CD4-positive, CD25-positive, alpha-beta regulatory T cell (primary cell): ENCODE measurements at regions not wholly inside any gene's neighbourhood (a gene's known extent, or its start where the extent isn't known, plus 50 kb on each side); places are given as distances from the start of the nearest gene placed in this dataset.

Source experiments
- ATAC-seq, 2 donors: fragments of 150-1000 bp; cut with Tn5 transposase; one replicate each; pipeline ENCODE4 v1.10.0; 2021; ENCODE audit warnings: low read depth in 2 of 2, moderate number of reproducible peaks in 2 of 2, moderate library complexity in 1 of 2
- DNase-seq, 3 donors: peaks; one replicate each; pipeline versions ENCODE4 v3.0.0 to v3.0.0-alpha.2; 2012 to 2022; ENCODE audit warnings: mixed read lengths in 1 of 3
- H3K27ac ChIP-seq: one replicate; pipeline ENCODE4 v1.7.0; 2013; ENCODE audit warnings: mild to moderate bottlenecking, low read length; ENCODE audit not compliant: insufficient read depth, poor library complexity, severe bottlenecking
- H3K27me3 ChIP-seq: one replicate; pipeline ENCODE4 v1.7.0; 2013; ENCODE audit warnings: low read length; ENCODE audit not compliant: control insufficient read depth, insufficient read depth
- H3K36me3 ChIP-seq: one replicate; pipeline ENCODE4 v1.7.0; 2013; ENCODE audit warnings: mild to moderate bottlenecking, low read length, moderate library complexity; ENCODE audit not compliant: control insufficient read depth, insufficient read depth
- H3K4me1 ChIP-seq: 2 replicates; pipeline ENCODE4 v1.7.0; 2013; ENCODE audit warnings: mild to moderate bottlenecking, low read length; ENCODE audit not compliant: insufficient read depth, control insufficient read depth, poor library complexity, severe bottlenecking
- H3K4me3 ChIP-seq: one replicate; pipeline ENCODE4 v1.7.0; 2013; ENCODE audit warnings: low read depth, mild to moderate bottlenecking, low read length, moderate library complexity
- H3K9me3 ChIP-seq, 2 experiments: 1 replicate in 1 of 2; 2 replicates in 1 of 2; pipeline ENCODE4 v1.7.0; 2013; ENCODE audit warnings: low read length in 2 of 2, mild to moderate bottlenecking in 1 of 2, moderate library complexity in 1 of 2; ENCODE audit not compliant: control insufficient read depth in 2 of 2
- H3K27ac Mint-ChIP-seq, 3 donors: one replicate each; pipeline ENCODE4 v1.8.0; 2020 to 2022; ENCODE audit warnings: mild to moderate bottlenecking in 3 of 3, mixed read lengths in 3 of 3, moderate library complexity in 2 of 3
- H3K27me3 Mint-ChIP-seq: one replicate; pipeline ENCODE4 v1.8.0; 2022; ENCODE audit warnings: mild to moderate bottlenecking, mixed read lengths
- H3K36me3 Mint-ChIP-seq: one replicate; pipeline ENCODE4 v1.8.0; 2020; ENCODE audit warnings: mixed read lengths
- H3K4me1 Mint-ChIP-seq, 4 donors: one replicate each; pipeline ENCODE4 v1.8.0; 2020 to 2022; ENCODE audit warnings: mixed read lengths in 4 of 4, mild to moderate bottlenecking in 1 of 4
- H3K4me3 Mint-ChIP-seq, 4 donors: one replicate each; pipeline ENCODE4 v1.8.0; 2020 to 2022; ENCODE audit warnings: mild to moderate bottlenecking in 4 of 4, mixed read lengths in 4 of 4, moderate library complexity in 3 of 4
- H3K9me3 Mint-ChIP-seq, 7 donors: one replicate each; pipeline ENCODE4 v1.8.0; 2020 to 2022; ENCODE audit warnings: mixed read lengths in 7 of 7, mild to moderate bottlenecking in 3 of 7, moderate library complexity in 2 of 7

- H3K36me3 Mint-ChIP-seq, result no peaks in the 10 kb centered on the region
- DNase-seq, result no peak
- peaks cover 0 to 15% (median 4%) of the 10 kb centered on the region in 7 donors for H3K9me3 Mint-ChIP-seq
- no peak overlapping the region for H3K27ac ChIP-seq
- H3K9me3 ChIP-seq, result peaks cover 0 to 5% of the 10 kb centered on the region in 2 experiments
- no peaks in the 10 kb centered on the region for H3K27me3 Mint-ChIP-seq
- H3K27ac Mint-ChIP-seq, result no peak overlapping the region
- H3K36me3 ChIP-seq, result no peaks in the 10 kb centered on the region
- ATAC-seq, result no peak
- H3K4me1 ChIP-seq, result no peaks in the 10 kb centered on the region
- H3K4me3 Mint-ChIP-seq, result no peak overlapping the region
- H3K4me1 Mint-ChIP-seq, result no peaks in the 10 kb centered on the region
- no peak overlapping the region for H3K4me3 ChIP-seq
- H3K27me3 ChIP-seq, result no peaks in the 10 kb centered on the region
Observed at GRCh38 chr20:7113577-7114466, 346.3 kb downstream of the BMP2 start.

- Histone ChIP-seq H3K4me3 (no peak overlapping the region), H3K27me3 (no peaks in the 10 kb centered on the region), H3K36me3 (no peaks in the 10 kb centered on the region), H3K4me1 (no peaks in the 10 kb centered on the region), H3K27ac (no peak overlapping the region), H3K9me3 (no peaks in the 10 kb centered on the region)
- no peaks in the 10 kb centered on the region for H3K27me3 Mint-ChIP-seq
- H3K4me1 Mint-ChIP-seq, result no peaks in the 10 kb centered on the region
- no peak overlapping the region for H3K4me3 Mint-ChIP-seq
- ATAC-seq (no peak), DNase-seq (no peak)
- H3K9me3 Mint-ChIP-seq, result peaks cover 0 to 11% (median 4%) of the 10 kb centered on the region in 7 donors
- H3K36me3 Mint-ChIP-seq, result no peaks in the 10 kb centered on the region
- no peak overlapping the region for H3K27ac Mint-ChIP-seq
Observed at GRCh38 chr20:7123457-7123856, 356.0 kb downstream of the BMP2 start.

DNA sequence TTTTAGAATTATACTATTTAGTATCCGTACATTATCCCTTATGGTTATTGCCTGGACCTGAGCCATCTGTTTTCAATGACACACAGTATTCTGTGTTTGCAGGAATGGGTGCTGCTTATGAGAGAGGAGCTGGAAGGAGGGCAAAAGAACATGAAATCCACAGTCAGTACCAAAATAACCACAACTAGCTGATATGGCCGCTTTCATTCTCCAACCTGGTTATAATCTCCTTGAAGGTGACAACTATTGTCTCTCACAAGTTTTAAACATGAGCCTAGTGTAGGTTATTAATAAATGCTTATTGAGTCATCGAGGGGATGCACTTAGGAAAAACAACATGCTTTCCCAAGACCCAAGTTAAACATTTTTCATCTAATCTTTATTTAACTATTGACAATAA is 356.6 kb downstream of the BMP2 start:
- no peaks in the 10 kb centered on the region for H3K27me3 Mint-ChIP-seq
- Histone ChIP-seq H3K27me3 (no peaks in the 10 kb centered on the region), H3K9me3 (no peaks in the 10 kb centered on the region), H3K4me3 (no peak overlapping the region), H3K36me3 (no peaks in the 10 kb centered on the region), H3K27ac (no peak overlapping the region), H3K4me1 (no peaks in the 10 kb centered on the region)
- ATAC-seq (no peak), DNase-seq (no peak)
- H3K4me3 Mint-ChIP-seq, result no peak overlapping the region
- no peaks in the 10 kb centered on the region for H3K36me3 Mint-ChIP-seq
- H3K27ac Mint-ChIP-seq, result no peak overlapping the region
- peaks cover 0 to 11% (median 5%) of the 10 kb centered on the region in 7 donors for H3K9me3 Mint-ChIP-seq
- H3K4me1 Mint-ChIP-seq, result no peaks in the 10 kb centered on the region

DNA sequence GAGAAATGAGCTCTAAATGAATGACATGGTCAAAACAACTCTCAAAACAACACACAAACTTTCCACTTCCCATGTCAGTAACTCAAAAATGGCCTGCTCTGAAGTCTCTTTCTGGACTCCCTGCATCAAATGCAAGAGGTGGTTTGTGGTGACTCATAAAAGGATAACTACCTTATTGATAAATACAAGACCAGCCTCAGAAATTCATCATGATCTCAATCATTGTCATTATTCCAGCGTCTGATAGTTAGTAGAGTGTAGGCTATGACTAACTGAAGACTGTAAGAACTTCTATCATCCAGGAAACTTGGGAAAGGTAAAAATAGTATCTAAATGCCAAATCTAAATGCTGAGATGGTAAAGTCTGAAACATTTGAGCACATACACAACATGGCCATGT is 369.4 kb downstream of the BMP2 start:
- Histone ChIP-seq H3K4me3 (no peak overlapping the region), H3K36me3 (no peaks in the 10 kb centered on the region), H3K27me3 (no peaks in the 10 kb centered on the region), H3K9me3 (no peaks in the 10 kb centered on the region), H3K27ac (no peak overlapping the region), H3K4me1 (no peaks in the 10 kb centered on the region)
- Mint-ChIP-seq H3K27ac (no peak overlapping the region), H3K9me3 (peaks cover 0 to 9% (median 2%) of the 10 kb centered on the region in 7 donors), H3K4me3 (no peak overlapping the region), H3K27me3 (no peaks in the 10 kb centered on the region), H3K4me1 (no peaks in the 10 kb centered on the region), H3K36me3 (no peaks in the 10 kb centered on the region)
- DNase-seq (no peak), ATAC-seq (no peak)

GRCh38 chr20:7137395-7138151 is 370.1 kb downstream of the BMP2 start:
- Histone ChIP-seq H3K9me3 (no peaks in the 10 kb centered on the region), H3K36me3 (no peaks in the 10 kb centered on the region), H3K27me3 (no peaks in the 10 kb centered on the region), H3K4me3 (no peak overlapping the region), H3K27ac (no peak overlapping the region), H3K4me1 (no peaks in the 10 kb centered on the region)
- no peak for ATAC-seq
- Mint-ChIP-seq H3K4me1 (no peaks in the 10 kb centered on the region), H3K36me3 (no peaks in the 10 kb centered on the region), H3K27me3 (no peaks in the 10 kb centered on the region), H3K27ac (no peak overlapping the region), H3K4me3 (no peak overlapping the region), H3K9me3 (peaks cover 0 to 9% (median 2%) of the 10 kb centered on the region in 7 donors)
- DNase-seq, result no peak

- Histone ChIP-seq H3K36me3 (no peaks in the 10 kb centered on the region), H3K9me3 (no peaks in the 10 kb centered on the region), H3K4me3 (no peak overlapping the region), H3K27me3 (no peaks in the 10 kb centered on the region), H3K27ac (no peak overlapping the region), H3K4me1 (no peaks in the 10 kb centered on the region)
- H3K4me1 Mint-ChIP-seq, result no peaks in the 10 kb centered on the region
- peaks cover 0 to 28% (median 6%) of the 10 kb centered on the region in 7 donors for H3K9me3 Mint-ChIP-seq
- no peak overlapping the region for H3K27ac Mint-ChIP-seq
- H3K27me3 Mint-ChIP-seq, result no peaks in the 10 kb centered on the region
- no peak overlapping the region for H3K4me3 Mint-ChIP-seq
- no peak for DNase-seq
- ATAC-seq, result no peak
- no peaks in the 10 kb centered on the region for H3K36me3 Mint-ChIP-seq
Observed at GRCh38 chr20:7144464-7144863, 377.0 kb downstream of the BMP2 start.

DNA sequence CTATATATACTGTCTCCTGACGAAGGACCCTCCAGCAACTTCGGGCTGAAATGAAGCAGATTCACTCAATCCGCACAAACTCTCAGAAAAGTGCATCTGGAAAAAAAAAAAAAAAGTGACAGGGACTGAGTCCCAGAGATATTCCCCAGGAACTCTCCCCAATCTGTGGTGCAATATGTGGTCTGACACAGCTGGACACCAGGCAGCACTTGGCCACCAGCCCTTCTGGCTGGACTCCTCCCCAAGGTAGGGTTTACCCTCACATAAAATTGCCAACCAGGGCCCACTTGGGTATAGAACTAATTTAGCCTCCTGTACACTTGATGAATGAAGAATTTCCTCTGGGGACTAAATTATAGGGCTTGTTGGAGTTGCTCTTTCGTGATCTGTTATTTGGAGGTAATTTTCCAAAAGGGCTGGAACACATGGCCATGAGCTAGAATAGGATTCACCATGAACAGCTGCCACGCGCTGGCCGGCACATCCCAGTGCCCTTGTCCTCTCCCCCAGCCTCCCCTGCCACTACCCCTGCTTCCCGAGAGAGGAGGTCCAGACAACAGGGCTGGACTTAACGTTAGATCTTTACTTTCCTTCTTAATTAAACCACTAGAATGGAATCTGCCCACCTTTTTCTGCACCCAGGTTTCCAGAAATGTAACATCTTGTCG is 379.2 kb downstream of the BMP2 start:
- Histone ChIP-seq H3K4me3 (no peak overlapping the region), H3K27ac (no peak overlapping the region), H3K4me1 (no peaks in the 10 kb centered on the region), H3K36me3 (no peaks in the 10 kb centered on the region), H3K9me3 (peaks cover 0 to 1% of the 10 kb centered on the region in 2 experiments), H3K27me3 (no peaks in the 10 kb centered on the region)
- H3K9me3 Mint-ChIP-seq, result peaks cover 0 to 23% (median 5%) of the 10 kb centered on the region in 7 donors
- ATAC-seq (no peak), DNase-seq (no peak)
- H3K27ac Mint-ChIP-seq, result no peak overlapping the region
- H3K4me3 Mint-ChIP-seq, result no peak overlapping the region
- no peaks in the 10 kb centered on the region for H3K36me3 Mint-ChIP-seq
- no peaks in the 10 kb centered on the region for H3K4me1 Mint-ChIP-seq
- H3K27me3 Mint-ChIP-seq, result no peaks in the 10 kb centered on the region
